Panc1 (cell line): ENCODE measurements at regions not wholly inside any gene's neighbourhood (a gene's known extent, or its start where the extent isn't known, plus 50 kb on each side); places are given as distances from the start of the nearest gene placed in this dataset.
"Not testable (repeated sequence)": the region's sequence is repeated elsewhere in the genome, so short reads cannot be mapped to it uniquely, and the experiment has no call there.

Source experiments
- ATAC-seq: fragments of 200-7000 bp; cut with Tn5 transposase; 2 replicates; pipeline ENCODE4 v1.9.1; 2020; ENCODE audit warnings: mild to moderate bottlenecking, moderate library complexity
- BruUV-seq: library from RNA; stranded (reverse); fragments of 400-500 nt; replicated peaks from 2 replicates; lab custom pipeline; 2021; lab: Mats Ljungman, UMichigan
- CTCF ChIA-PET: fragments of 300-600 bp; sonication (Branson Sonifier 250); formaldehyde crosslinking; loops from one replicate; lab custom pipeline; 2022; ENCODE audit warnings: antibody characterized with exemption; lab: Charles Lee
- POLR2A ChIA-PET: fragments of 300-600 bp; sonication (Branson Sonifier 250); formaldehyde crosslinking; loops from one replicate; lab custom pipeline; 2022; ENCODE audit warnings: antibody characterized with exemption; lab: Charles Lee
- DNase-seq: peaks from one replicate; pipeline ENCODE4 v3.0.0-alpha.2; 2010; ENCODE audit warnings: low read depth, low spot score
- H3K27ac ChIP-seq: 2 replicates; pipeline ENCODE4 v1.5.1; 2011; ENCODE audit warnings: mild to moderate bottlenecking, low read length, inconsistent platforms
- H3K27me3 ChIP-seq: fragments of 200-500 bp; sonication (Bioruptor generic); 2 replicates; pipeline ENCODE4 v1.6.0; 2014; ENCODE audit warnings: low read length, inconsistent platforms; ENCODE audit not compliant: control insufficient read depth, insufficient read depth
- H3K36me3 ChIP-seq: fragments of 200-500 bp; sonication (Bioruptor generic); 2 replicates; pipeline ENCODE4 v1.5.1; 2014; ENCODE audit warnings: inconsistent platforms, mild to moderate bottlenecking, low read length, moderate library complexity; ENCODE audit not compliant: control insufficient read depth, insufficient read depth
- H3K4me1 ChIP-seq: 2 replicates; pipeline ENCODE4 v1.5.1; 2011; ENCODE audit warnings: inconsistent platforms, mild to moderate bottlenecking, low read length, moderate library complexity; ENCODE audit not compliant: control insufficient read depth, insufficient read depth
- H3K4me3 ChIP-seq, 2 experiments: 2 replicates each; pipeline ENCODE4 v1.5.1; 2011 to 2012; ENCODE audit warnings: low read depth in 2 of 2, low read length in 2 of 2, mild to moderate bottlenecking in 2 of 2, inconsistent platforms in 1 of 2, moderate library complexity in 1 of 2
- H3K9me3 ChIP-seq: fragments of 200-500 bp; sonication (Bioruptor generic); 2 replicates; pipeline ENCODE4 v1.5.1; 2014; ENCODE audit warnings: low read depth, mild to moderate bottlenecking, inconsistent platforms, low read length, moderate library complexity; ENCODE audit not compliant: control insufficient read depth, insufficient read depth
- in situ Hi-C: cut with HindIII; loops from 2 replicates; pipeline ENCODE4 v1.10.0; 2016; ENCODE audit warnings: low sequenced_read_pairs, low pct_unique_long_range_greater_than_20kb
- intact Hi-C: fragments of 100-400 bp; cut with micrococcal nuclease; formaldehyde crosslinking; loops from one replicate; pipeline ENCODE4 v1.10.0; 2022; ENCODE audit not compliant: unreplicated experiment

DNA sequence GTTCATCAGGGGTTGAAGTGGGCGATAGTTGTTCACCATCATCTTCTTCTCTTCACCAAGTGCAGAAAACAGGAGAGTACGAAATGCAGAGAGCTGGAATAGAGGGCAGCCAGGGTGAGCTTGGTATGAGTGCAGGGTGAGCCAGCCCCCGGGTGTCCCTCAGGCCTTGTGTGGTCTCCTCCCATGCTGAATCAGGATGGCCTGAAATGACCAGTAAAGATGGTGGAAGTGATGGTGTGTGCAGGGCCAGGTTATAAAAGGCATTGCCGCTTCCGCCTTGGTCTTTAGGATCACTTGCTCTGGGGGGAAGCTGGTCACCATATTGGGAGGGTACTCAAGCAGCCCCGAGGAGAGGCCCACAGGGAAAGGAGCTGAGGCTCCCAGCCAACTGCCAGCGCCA, 66.4 kb upstream of the METTL9 start:
- POLR2A ChIA-PET, H3K27ac ChIP-seq, H3K4me3 ChIP-seq, in situ Hi-C loops, intact Hi-C loops, ATAC-seq, H3K27me3 ChIP-seq, CTCF ChIA-PET, H3K9me3 ChIP-seq, BruUV-seq, H3K4me1 ChIP-seq, DNase-seq, H3K36me3 ChIP-seq: not testable (repeated sequence)

- BruUV-seq, H3K36me3 ChIP-seq, in situ Hi-C loops, H3K27ac ChIP-seq, DNase-seq, H3K4me1 ChIP-seq, H3K9me3 ChIP-seq, ATAC-seq, intact Hi-C loops, POLR2A ChIA-PET, H3K27me3 ChIP-seq, CTCF ChIA-PET, H3K4me3 ChIP-seq: not testable (repeated sequence)
Measured at GRCh38 chr16:21533474-21533873, 65.9 kb upstream of the METTL9 start.

- H3K4me3 ChIP-seq, POLR2A ChIA-PET, DNase-seq, CTCF ChIA-PET, intact Hi-C loops, H3K4me1 ChIP-seq, BruUV-seq, in situ Hi-C loops, H3K36me3 ChIP-seq, H3K27ac ChIP-seq, H3K9me3 ChIP-seq, H3K27me3 ChIP-seq: not testable (repeated sequence)
- ATAC-seq = peak; percentile 50
Measured at GRCh38 chr16:21534561-21534960, 64.8 kb upstream of the METTL9 start.

DNA sequence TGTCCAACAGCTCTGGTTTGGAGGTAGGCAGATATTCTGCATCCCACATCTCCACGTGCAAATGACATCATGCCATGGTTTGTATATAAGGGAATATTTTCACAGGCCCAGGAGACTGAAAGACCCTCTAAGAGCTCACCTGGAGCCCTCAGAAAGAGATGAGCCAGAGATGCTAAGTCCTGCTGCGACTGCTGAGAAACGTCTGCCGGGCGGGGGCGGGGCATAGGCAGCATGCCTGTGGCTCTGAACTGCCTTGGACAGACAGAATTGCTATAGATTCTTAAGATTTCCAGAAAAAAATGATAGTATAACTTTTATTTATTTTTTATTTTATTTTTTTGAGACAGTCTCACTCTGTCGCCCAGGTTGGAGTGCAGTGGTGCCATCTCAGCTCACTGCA, 64.2 kb upstream of the METTL9 start:
- H3K9me3 ChIP-seq, H3K4me3 ChIP-seq, BruUV-seq, H3K27ac ChIP-seq, H3K36me3 ChIP-seq, CTCF ChIA-PET, DNase-seq, ATAC-seq, H3K4me1 ChIP-seq, in situ Hi-C loops, POLR2A ChIA-PET, intact Hi-C loops, H3K27me3 ChIP-seq: not testable (repeated sequence)

DNA sequence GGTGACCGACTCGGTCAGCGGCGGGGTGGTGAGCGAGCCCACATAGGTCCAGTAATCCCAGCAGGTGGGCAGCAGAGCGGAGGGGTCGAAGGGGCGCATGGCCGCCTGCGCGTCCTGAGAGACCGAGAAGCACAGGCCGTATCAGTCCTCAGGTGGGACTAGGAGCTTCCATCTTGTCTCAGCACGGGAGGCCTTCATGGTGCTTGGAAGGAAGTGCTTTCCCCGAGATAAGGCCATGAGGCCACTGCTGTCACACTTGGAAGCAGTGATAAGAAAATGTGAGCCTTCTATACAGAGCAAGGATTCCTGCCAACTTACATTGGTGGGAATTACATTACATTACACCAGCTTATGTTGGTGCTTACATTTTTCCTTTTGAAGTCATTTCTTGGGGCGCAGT, 62.6 kb upstream of the METTL9 start:
- H3K9me3 ChIP-seq, BruUV-seq, POLR2A ChIA-PET, CTCF ChIA-PET, ATAC-seq, H3K4me1 ChIP-seq, DNase-seq, H3K36me3 ChIP-seq, in situ Hi-C loops, H3K27ac ChIP-seq, intact Hi-C loops, H3K27me3 ChIP-seq, H3K4me3 ChIP-seq: not testable (repeated sequence)

DNA sequence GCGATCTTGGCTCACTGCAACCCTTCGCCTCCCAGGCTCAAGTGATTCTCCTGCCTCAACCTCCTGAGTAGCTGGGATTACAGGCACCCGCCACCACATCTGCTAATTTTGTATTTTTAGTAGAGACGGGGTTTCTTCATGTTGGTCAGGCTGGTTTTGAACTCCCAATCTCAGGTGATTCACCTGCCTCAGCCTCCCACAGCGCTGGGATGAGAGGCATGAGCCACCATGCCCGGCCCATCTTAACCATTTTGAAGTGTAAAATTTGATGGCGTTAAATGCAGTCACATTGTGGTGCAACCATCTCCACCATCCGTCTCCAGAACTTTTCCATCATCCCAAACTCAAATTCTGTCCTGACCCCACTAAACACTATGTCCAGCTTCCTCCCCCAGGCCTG, 61.8 kb upstream of the METTL9 start:
- intact Hi-C loops, DNase-seq, H3K4me1 ChIP-seq, H3K9me3 ChIP-seq, H3K27me3 ChIP-seq, BruUV-seq, H3K27ac ChIP-seq, H3K4me3 ChIP-seq, ATAC-seq, CTCF ChIA-PET, H3K36me3 ChIP-seq, in situ Hi-C loops, POLR2A ChIA-PET: not testable (repeated sequence)

DNA sequence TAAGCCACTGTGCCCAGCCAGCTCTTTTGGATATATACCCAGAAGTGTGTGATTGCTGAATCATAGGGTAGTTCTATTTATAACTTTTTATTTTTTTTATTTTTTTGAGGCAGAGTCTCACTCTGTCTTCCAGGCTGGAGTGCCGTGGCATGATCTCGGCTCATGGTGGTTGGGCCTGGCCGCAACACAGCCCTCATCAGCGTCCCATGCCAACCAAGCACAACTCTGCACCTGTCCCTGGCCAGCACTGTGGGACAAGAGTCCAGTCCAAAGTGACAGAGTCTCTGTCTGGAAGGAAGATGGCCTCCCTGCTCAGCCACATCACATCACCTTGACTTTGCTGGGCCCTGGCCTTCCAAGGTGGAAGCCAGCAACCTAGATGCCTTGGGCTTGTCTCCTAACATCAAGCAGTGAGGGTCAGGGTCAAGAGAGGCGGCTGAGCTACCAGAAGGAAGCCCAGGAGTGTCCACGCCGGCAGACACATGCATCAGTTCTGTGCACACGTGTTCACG, 60.2 kb upstream of the METTL9 start:
- CTCF ChIA-PET, in situ Hi-C loops, POLR2A ChIA-PET, H3K36me3 ChIP-seq, intact Hi-C loops, ATAC-seq, BruUV-seq, H3K27ac ChIP-seq, H3K4me1 ChIP-seq, H3K9me3 ChIP-seq, H3K27me3 ChIP-seq, H3K4me3 ChIP-seq, DNase-seq: not testable (repeated sequence)
